Iris pigment epithelial cell (primary cell): ENCODE measurements at regions not wholly inside any gene's neighbourhood (a gene's known extent, or its start where the extent isn't known, plus 50 kb on each side); places are given as distances from the start of the nearest gene placed in this dataset.
"Not testable (repeated sequence)": the region's sequence is repeated elsewhere in the genome, so short reads cannot be mapped to it uniquely, and the experiment has no call there.

Experiments used
- DNase-seq: peaks from one replicate; pipeline ENCODE4 v3.0.0-alpha.2; 2011; ENCODE audit warnings: low read depth

DNA sequence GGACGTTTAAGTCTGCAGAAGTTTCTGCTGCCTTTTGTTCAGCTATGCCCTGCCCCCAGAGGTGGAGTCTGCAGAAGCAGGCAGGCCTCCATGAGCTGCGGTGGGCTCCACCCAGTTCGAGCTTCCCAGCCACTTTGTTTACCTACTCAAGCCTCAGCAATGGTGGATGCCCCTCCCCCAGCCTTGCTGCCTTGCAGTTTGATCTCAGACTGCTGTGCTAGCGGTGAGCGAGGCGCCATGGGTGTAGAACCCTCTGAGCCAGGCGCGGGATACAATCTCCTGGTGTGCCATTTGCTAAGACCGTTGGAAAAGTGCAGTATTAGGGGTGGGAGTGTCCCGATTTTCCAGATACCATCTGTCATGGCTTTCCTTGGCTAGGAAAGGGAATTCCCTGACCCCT, 351.4 kb upstream of the MTNR1B start:
- DNase-seq: not testable (repeated sequence)

DNA sequence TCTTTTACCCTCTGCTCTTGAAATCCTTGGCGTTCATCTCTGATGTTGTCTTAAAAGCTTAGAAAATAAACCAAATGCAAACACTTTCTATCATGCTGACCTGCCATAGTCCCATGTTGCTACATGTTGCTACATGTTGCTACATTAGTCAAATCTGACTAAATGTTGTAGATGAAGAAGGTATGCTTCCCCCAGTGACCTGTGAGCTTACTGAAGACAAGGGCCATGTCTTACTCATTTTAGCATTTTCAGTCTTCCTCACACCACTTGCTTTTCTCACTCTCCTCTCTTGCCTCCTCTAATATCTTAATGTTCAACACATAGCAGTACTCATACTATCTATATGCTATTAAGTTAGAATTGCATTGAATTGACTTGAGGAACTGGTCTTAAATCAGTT, 346.4 kb upstream of the MTNR1B start:
- DNase-seq: no peak

GRCh38 chr11:92625894-92626293, 343.6 kb upstream of the MTNR1B start:
- no peak for DNase-seq

DNA sequence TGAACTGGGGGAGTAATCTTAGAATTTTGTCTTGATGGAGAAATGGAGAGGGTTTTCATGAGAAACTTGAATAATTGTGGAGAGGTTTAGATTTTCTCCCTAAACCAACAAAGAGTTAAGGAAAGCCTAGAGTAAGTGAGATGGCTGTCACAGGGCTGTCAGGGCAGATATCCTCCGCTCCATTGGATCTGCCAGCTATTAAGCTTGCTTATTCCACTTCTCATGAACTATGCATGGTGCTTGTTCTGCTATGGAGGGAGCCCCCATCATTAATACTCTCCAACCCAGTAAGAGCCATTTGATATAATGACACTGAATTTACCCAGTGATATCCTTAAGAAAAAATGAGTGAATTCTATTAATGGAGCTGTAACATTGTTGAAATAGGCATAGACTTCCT, 342.8 kb upstream of the MTNR1B start:
- no peak for DNase-seq

GRCh38 chr11:92627615-92628256, 341.7 kb upstream of the MTNR1B start:
- peak; percentile 7 for DNase-seq

- DNase-seq: peak; percentile 7
Observed at GRCh38 chr11:92628401-92629292, 340.8 kb upstream of the MTNR1B start.

DNA sequence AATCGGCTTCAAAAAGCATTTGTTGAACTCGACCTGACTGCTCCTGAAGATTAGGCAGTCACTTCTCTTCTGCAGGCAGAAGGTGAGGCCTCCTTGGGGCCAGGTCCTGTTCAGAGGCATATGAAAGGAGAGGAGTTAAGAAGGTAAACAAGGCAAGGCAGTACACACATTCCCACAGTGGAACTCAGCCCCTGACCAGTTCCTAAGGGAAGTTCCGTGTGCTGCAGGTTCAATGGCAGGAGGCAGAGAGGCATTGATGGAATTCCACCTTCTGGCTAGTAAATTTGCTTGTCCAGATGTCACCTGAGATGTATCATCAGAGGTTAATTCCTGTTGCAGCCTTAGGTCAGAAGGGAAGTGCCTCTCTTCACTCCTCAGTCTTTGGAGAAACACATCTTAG, 337.0 kb upstream of the MTNR1B start:
- no peak for DNase-seq

GRCh38 chr11:92633820-92634219, 335.6 kb upstream of the MTNR1B start:
- DNase-seq: no peak

- DNase-seq: no peak
Observed at GRCh38 chr11:92636543-92637188, 332.8 kb upstream of the MTNR1B start.

DNA sequence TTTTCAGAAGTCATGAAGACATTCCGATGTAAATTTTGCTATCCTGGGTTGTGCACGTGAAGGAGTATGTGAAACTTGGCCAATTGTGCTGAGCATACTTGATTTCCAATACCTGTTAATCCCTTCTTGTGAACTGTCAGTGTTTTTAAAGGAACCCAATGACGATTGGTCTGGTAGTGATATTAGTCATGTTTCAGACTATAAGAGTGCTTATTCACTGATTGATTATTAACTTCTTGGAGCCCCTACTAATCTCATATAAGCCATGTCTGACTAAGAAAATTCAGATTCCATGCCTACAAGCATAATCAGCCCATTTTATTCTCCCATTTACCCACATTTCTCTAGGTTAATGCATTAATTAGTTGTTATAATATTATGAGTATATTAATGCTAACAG, 330.8 kb upstream of the MTNR1B start:
- no peak for DNase-seq

DNA sequence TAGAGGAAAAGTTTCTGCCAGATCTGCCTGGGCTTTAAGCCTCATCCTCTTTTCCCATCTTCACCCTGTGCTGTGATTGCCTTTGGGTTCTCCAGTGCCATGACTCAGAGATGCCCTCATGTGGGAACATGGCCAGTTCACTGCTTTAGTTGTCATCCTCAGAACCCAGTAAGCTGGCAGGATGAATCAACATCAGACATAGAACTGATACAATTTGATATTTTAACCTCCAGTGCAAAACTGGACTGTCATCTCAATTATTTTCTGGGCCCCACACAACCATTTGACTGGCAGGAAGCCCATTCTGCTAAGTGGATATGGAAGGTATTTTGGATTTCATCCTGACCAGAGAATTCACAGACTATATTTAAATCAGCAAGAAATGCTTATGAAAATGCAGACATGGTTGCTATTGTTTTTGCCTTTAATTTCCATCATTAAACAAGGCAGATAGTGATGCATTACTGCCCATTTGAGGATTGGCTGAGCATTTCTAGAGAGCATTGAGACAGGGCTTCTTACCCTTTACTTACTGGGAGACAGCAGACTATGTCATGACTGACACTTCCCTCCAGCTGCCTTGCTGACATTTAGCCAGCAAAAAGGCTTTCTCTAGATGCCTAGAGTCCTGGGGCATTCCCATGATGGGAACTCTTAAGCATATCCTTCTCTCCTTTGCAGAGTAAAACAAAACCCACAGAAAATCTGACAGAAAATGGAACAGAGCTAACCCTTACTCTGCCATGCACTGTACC, 327.1 kb upstream of the MTNR1B start:
- no peak for DNase-seq

DNA sequence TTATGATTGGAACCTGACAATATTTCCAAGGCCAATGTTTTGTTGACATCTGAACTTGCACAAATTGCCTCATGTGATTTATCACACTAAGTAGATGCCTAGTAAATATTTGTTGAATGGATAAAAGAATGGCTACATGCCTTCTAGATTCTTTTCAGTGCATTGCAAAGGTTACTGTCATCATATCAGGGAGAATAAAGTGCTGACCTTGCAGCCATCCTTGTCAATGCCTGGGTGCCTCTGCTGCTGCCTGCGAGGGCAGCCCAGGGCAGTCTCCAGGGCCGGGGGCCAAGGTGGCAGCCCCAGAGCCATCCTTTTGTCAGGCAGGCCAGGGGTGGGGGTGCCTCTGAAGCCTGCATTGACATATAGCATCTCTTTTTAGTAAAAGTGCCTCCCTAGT, 325.6 kb upstream of the MTNR1B start:
- DNase-seq: no peak

DNA sequence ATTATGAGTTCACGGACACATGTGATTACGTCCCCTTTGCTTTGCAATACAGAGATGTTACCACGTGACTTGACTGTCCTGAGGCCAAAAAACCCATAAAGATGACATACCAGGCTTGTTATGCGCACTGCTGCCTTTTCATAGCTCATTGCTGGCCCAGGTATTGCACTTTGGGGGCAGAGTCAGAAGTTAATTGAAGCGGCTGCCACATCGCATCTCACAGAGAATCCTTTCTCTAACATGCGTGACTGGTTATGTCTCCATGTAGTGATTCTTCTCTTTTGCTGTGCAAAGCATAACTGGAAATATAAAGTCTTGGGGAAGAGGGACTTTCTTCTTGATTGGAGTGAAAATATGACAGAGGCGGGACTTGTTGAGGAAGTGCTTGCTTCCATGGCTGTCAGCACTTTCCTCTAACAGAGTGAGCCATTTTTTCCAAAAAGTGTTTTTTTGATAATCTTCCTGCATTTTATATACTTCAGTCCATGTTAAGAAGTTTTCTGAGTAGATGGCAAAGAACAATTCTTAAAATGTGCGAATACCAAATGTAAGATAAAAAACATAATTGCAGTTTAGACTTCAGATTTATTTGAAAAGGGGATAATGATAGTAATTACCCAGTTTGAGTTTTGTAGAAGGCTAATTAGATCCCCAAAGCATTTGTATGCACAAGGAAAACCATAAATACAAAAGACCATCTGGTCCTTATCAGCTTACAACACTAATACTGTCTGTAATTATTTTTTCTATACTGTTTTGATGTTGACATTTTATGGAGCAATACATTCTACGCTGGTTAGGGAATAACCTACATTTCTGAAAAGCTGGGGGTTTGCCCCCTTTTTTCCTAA, 324.6 kb upstream of the MTNR1B start:
- DNase-seq: no peak

DNA sequence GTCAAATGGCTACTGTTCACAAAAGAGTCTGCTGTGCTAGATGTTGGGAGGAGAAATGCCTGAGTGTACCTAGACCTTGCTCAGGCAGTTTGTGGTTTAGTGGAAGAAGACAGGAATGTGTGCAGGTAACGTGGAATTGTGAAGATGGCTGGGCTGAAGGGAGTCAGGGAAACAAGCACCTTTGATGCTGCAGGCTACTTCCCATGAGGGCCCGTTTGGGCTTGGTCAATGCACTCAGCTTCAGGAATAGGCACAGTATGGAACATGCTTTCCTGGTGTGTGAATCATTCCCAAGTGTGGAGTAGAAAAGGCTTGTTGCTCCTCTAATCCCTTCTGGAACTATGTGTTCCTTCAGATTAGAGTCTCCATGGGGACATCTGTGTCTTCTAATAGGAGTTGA, 318.3 kb upstream of the MTNR1B start:
- no peak for DNase-seq

DNA sequence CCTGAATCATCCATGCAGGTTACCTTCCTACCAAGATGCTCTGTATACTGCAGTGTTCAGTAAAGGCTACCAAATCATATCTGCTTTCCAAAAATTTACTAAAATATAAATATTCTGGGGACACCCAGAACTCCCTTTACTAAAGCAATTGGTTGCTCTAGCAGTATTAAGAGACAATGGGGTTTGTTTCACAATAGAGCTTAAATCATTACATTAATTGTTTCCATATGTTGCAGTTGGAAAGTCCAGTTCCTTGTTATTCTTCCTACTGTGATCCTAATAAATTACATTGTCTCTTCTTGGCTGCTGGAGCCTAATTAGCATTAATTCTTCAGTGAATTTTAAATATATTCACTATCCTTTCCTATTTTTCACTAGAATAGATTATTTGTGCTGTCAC, 316.0 kb upstream of the MTNR1B start:
- no peak for DNase-seq

DNA sequence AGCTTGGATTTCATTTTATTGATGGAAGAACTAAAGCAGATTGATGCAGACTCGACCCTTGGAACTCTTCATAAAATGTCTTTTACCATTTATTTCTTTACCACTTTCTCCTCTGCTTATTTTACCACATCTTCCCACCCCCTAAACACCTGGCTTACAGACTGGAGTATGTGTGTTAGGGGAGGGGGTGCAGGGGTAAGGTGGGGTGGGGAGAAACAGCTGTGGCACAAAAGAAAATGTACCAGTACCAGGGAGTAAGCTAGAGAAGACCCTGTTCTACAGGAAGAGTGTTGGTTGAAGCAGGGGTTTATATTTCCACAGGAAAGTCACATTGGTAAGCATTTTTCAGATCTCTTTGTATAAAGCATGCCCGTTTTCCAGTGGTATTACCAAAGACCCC, 312.7 kb upstream of the MTNR1B start:
- no peak for DNase-seq

- DNase-seq: no peak
Observed at GRCh38 chr11:92657226-92657625, 312.2 kb upstream of the MTNR1B start.

DNA sequence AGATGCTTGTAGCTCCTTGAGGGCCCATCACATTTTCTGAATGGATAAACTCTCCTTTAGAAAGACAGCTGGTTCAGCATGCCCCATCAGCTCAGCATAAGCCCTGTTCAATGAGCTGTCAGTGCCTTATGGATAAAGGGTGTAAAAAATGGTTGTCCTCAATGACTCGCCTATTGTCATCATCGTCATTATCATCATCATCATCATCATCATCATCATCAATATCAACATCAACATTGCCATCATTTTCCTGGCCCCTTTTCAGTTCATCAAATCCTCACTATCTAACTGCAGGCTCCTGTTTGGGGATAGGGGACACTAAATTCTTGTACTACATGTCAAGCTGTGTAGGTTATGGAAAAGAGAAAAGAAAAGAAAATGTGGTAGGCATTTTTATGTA, 310.7 kb upstream of the MTNR1B start:
- no peak for DNase-seq

DNA sequence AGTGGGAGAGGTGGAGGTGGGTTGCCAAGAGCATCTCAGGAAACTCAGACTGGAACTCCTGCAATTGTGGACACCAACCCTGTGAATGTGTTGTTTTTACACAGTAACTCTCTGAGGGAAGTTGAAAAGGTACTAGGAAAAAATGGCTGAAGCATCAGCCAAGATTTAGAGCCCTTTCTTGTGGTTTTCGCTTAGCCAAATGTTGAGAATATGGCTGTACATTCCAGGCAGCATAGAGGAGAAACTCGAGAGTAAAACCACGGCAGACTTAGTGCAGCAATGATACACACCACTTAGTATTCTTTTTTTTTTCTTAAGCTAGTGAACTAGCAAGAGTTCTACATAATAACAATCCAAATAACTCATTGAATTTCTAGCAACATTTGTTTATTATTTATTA, 309.7 kb upstream of the MTNR1B start:
- no peak for DNase-seq

DNA sequence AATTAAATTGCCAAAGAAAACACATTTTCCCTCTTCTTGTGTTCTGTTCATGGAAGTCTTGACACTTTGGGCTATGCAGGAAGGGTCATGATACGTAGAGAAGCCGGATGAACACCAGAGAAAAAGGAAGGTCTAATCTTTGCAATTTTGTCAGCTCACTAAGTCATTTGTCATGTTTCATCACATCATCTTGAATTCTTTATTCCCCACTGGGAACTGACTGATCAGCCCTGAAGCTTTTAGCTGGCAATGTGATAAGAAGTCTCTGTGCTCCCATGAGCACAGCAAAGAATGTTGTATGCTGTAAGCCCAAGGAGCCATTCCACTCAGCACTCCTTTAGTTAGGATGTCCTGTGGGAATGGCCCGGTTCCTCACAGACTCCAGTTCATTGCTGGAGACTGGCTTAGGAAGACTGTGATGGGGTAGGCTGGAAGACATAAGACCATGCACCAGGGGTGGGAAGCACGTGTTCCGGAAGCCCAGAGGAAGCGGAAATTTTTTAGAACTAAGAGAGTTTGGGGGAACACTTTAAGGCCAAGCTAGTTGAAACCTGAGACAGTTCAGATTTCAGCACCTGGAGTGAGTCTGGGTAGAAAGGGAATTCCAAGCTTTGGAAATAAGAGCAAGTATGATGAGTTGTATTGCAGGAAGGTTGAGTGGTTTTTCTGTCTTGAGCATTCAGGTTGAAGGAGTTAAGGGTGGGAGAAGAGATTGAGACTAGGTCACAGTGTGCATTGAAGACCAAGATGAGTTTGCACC, 306.7 kb upstream of the MTNR1B start:
- DNase-seq: no peak

DNA sequence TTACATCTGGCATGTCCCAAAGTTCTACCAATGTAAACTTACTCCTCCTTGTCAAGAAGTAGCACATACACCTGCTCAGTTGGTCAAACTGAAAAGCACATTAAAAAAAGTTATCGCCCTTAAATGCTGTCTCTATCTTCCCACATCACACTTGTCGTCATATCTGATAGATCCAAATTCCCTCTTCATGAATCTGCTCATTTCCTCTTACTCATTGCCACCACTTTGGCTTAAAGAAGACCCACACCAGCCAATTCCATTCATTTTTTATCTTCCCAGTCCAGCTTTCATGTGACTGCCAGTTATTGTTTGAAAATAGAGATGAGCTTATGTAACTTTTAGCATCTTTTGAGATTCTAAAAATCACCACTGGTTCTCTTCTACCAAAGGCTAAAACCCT, 305.9 kb upstream of the MTNR1B start:
- DNase-seq: no peak
